Activated CD4-positive, alpha-beta T cell treated with anti-CD3 and anti-CD28 coated beads, Interleukin-10, Interleukin-2, amounts not matched to agents 100 ng/mL and 50 ng/mL, durations not matched to agents 16 hours and 8 hours (primary cell): ENCODE measurements at regions not wholly inside any gene's neighbourhood (a gene's known extent, or its start where the extent isn't known, plus 50 kb on each side); places are given as distances from the start of the nearest gene placed in this dataset.

ENCODE experiments used
- DNase-seq: peaks from one replicate; pipeline ENCODE4 v3.0.0-alpha.2; 2020

GRCh38 chr17:73820686-73821448 is 176.6 kb upstream of the SDK2 start:
- DNase-seq, result no peak

GRCh38 chr17:73821665-73822064 is 177.4 kb upstream of the SDK2 start:
- no peak for DNase-seq

- DNase-seq, result no peak
Measured at GRCh38 chr17:73822371-73822770, 178.1 kb upstream of the SDK2 start.

- no peak for DNase-seq
Measured at GRCh38 chr17:73823684-73824083, 179.4 kb upstream of the SDK2 start.

- DNase-seq, result no peak
Measured at GRCh38 chr17:73824321-73824720, 180.1 kb upstream of the SDK2 start.

- no peak for DNase-seq
Measured at GRCh38 chr17:73826181-73826871, 182.1 kb upstream of the SDK2 start.

GRCh38 chr17:73826872-73827228 is 182.6 kb upstream of the SDK2 start:
- no peak for DNase-seq

- no peak for DNase-seq
Measured at GRCh38 chr17:73827627-73828291, 183.5 kb upstream of the SDK2 start.

GRCh38 chr17:73829676-73830280 is 185.5 kb upstream of the SDK2 start:
- DNase-seq, result no peak

- DNase-seq, result no peak
Measured at GRCh38 chr17:73831699-73832098, 187.5 kb upstream of the SDK2 start.

GRCh38 chr17:73833775-73834488 is 189.7 kb upstream of the SDK2 start:
- no peak for DNase-seq

GRCh38 chr17:73834684-73835343 is 190.6 kb upstream of the SDK2 start:
- no peak for DNase-seq

GRCh38 chr17:73835605-73836004 is 191.4 kb upstream of the SDK2 start:
- no peak for DNase-seq

GRCh38 chr17:73838815-73839214 is 194.6 kb upstream of the SDK2 start:
- no peak for DNase-seq

- DNase-seq, result no peak
Measured at GRCh38 chr17:73840829-73841228, 196.6 kb upstream of the SDK2 start.

GRCh38 chr17:73841431-73842060 is 197.3 kb upstream of the SDK2 start:
- DNase-seq, result no peak

GRCh38 chr17:73847952-73848351 is 203.7 kb upstream of the SDK2 start:
- DNase-seq, result no peak

- DNase-seq, result no peak
Measured at GRCh38 chr17:73850426-73850825, 206.2 kb upstream of the SDK2 start.

- DNase-seq, result no peak
Measured at GRCh38 chr17:73851091-73851490, 206.8 kb upstream of the SDK2 start.

- DNase-seq, result no peak
Measured at GRCh38 chr17:73851921-73852320, 207.7 kb upstream of the SDK2 start.

GRCh38 chr17:73855720-73856333 is 211.6 kb upstream of the SDK2 start:
- peak; percentile 4 for DNase-seq
